CD8-positive, alpha-beta memory T cell (primary cell): ENCODE measurements at regions not wholly inside any gene's neighbourhood (a gene's known extent, or its start where the extent isn't known, plus 50 kb on each side); places are given as distances from the start of the nearest gene placed in this dataset.

ENCODE experiments used
- CTCF ChIA-PET: fragments of 350-600 bp; sonication (Branson Sonifier 250); formaldehyde crosslinking; loops from one replicate; lab custom pipeline; 2021; ENCODE audit warnings: antibody characterized with exemption; lab: Charles Lee
- POLR2A ChIA-PET: fragments of 350-600 bp; sonication (Branson Sonifier 250); formaldehyde crosslinking; loops from one replicate; lab custom pipeline; 2021; ENCODE audit warnings: antibody characterized with exemption; lab: Charles Lee
- DNase-seq, 5 donors: peaks; one replicate each; pipeline versions ENCODE4 v3.0.0 to v3.0.0-alpha.2; 2020 to 2022; ENCODE audit warnings: mixed read lengths in 1 of 5
- H3K27ac ChIP-seq: one replicate; pipeline ENCODE4 v1.7.0; 2013; ENCODE audit warnings: low read depth, mild to moderate bottlenecking, low read length, moderate library complexity
- H3K27me3 ChIP-seq: 2 replicates; pipeline ENCODE4 v1.7.0; 2013; ENCODE audit warnings: low read length, mild to moderate bottlenecking; ENCODE audit not compliant: insufficient read depth, poor library complexity, severe bottlenecking
- H3K36me3 ChIP-seq: 2 replicates; pipeline ENCODE4 v1.7.0; 2013; ENCODE audit warnings: mild to moderate bottlenecking, low read length, moderate library complexity; ENCODE audit not compliant: insufficient read depth
- H3K4me1 ChIP-seq: 2 replicates; pipeline ENCODE4 v1.7.0; 2013; ENCODE audit warnings: mild to moderate bottlenecking, low read length, moderate library complexity; ENCODE audit not compliant: insufficient read depth
- H3K4me3 ChIP-seq: 2 replicates; pipeline ENCODE4 v1.7.0; 2013; ENCODE audit warnings: mild to moderate bottlenecking, low read length
- H3K9me3 ChIP-seq: 2 replicates; pipeline ENCODE4 v1.7.0; 2013; ENCODE audit warnings: mild to moderate bottlenecking, low read length
- H3K27ac Mint-ChIP-seq, 8 donors: one replicate each; pipeline ENCODE4 v1.8.0; 2020 to 2021; ENCODE audit warnings: mixed read lengths in 8 of 8, mild to moderate bottlenecking in 6 of 8, inconsistent platforms in 3 of 8, moderate library complexity in 3 of 8
- H3K27me3 Mint-ChIP-seq, 2 donors: one replicate each; pipeline ENCODE4 v1.8.0; 2020 to 2021; ENCODE audit warnings: mixed read lengths in 2 of 2, mild to moderate bottlenecking in 1 of 2, moderate library complexity in 1 of 2
- H3K36me3 Mint-ChIP-seq, 3 donors: one replicate each; pipeline ENCODE4 v1.8.0; 2020 to 2021; ENCODE audit warnings: mixed read lengths in 3 of 3, inconsistent platforms in 1 of 3, mild to moderate bottlenecking in 1 of 3
- H3K4me1 Mint-ChIP-seq, 3 donors: one replicate each; pipeline ENCODE4 v1.8.0; 2020 to 2021; ENCODE audit warnings: mixed read lengths in 3 of 3, inconsistent platforms in 1 of 3, mild to moderate bottlenecking in 1 of 3
- H3K4me3 Mint-ChIP-seq, 7 donors: one replicate each; pipeline ENCODE4 v1.8.0; 2020 to 2021; ENCODE audit warnings: mixed read lengths in 7 of 7, mild to moderate bottlenecking in 6 of 7, moderate library complexity in 4 of 7, inconsistent platforms in 2 of 7
- H3K9me3 Mint-ChIP-seq, 5 donors: one replicate each; pipeline ENCODE4 v1.8.0; 2020 to 2022; ENCODE audit warnings: mixed read lengths in 5 of 5, mild to moderate bottlenecking in 3 of 5, moderate library complexity in 2 of 5, inconsistent platforms in 1 of 5

DNA sequence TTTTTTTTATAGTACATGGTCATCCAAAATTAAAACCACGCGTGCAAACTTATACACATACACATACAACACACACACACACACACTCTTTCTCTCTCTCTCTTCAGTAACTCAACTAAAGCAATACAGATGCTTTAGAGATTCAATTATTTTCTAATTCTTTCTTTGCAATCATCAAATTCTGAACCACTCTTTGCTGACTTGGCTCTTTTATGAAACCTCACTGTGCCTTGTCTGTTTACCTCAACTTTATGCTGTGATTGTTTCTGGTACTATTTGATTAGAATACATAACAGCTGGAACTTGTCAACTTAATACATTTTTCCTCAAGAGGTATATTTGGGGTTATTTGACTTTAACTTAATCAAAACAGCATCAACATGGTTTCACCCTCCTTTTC is 1309.7 kb downstream of the ROBO2 start:
- Mint-ChIP-seq H3K4me3 (no peak overlapping the region), H3K27me3 (no peaks in the 10 kb centered on the region), H3K36me3 (peaks cover 0 to 2% (median 0%) of the 10 kb centered on the region in 3 donors), H3K9me3 (peaks cover 10 to 36% (median 22%) of the 10 kb centered on the region in 5 donors), H3K4me1 (no peaks in the 10 kb centered on the region), H3K27ac (no peak overlapping the region)
- no peaks in the 10 kb centered on the region for H3K36me3 ChIP-seq
- no peaks in the 10 kb centered on the region for H3K4me1 ChIP-seq
- POLR2A ChIA-PET = no interaction called here
- CTCF ChIA-PET = no interaction called here
- no peak for DNase-seq
- H3K4me3 ChIP-seq = no peak overlapping the region
- H3K27ac ChIP-seq = no peak overlapping the region
- H3K27me3 ChIP-seq = no peaks in the 10 kb centered on the region
- H3K9me3 ChIP-seq = no peaks in the 10 kb centered on the region

DNA sequence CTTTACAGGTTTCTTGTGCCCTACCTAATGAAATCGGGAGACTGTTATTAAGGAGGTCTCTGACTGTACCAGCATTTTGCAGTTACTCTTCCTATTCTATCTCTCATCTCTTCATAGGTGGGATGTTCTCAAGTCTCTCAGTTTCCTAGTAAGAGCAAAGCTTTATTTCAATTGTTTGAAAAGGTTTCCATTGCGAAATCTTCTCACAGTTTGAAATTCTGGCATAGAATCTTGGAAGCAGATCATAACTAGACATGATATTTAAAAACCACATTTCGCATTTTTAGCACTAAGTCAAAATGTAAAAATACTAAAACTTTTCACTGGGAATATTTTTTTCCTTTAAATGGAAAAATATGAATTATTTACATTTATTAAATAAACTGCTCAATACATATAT is 1311.4 kb downstream of the ROBO2 start:
- H3K27me3 Mint-ChIP-seq = no peaks in the 10 kb centered on the region
- no peaks in the 10 kb centered on the region for H3K4me1 Mint-ChIP-seq
- peaks cover 8 to 25% (median 21%) of the 10 kb centered on the region in 5 donors for H3K9me3 Mint-ChIP-seq
- H3K4me3 ChIP-seq = no peak overlapping the region
- CTCF ChIA-PET = no interaction called here
- H3K27ac ChIP-seq = no peak overlapping the region
- no peak for DNase-seq
- no peaks in the 10 kb centered on the region for H3K36me3 ChIP-seq
- no peak overlapping the region for H3K27ac Mint-ChIP-seq
- no peaks in the 10 kb centered on the region for H3K27me3 ChIP-seq
- H3K9me3 ChIP-seq = no peaks in the 10 kb centered on the region
- POLR2A ChIA-PET = no interaction called here
- H3K4me3 Mint-ChIP-seq = no peak overlapping the region
- H3K36me3 Mint-ChIP-seq = peaks cover 0 to 3% (median 0%) of the 10 kb centered on the region in 3 donors
- H3K4me1 ChIP-seq = no peaks in the 10 kb centered on the region

DNA sequence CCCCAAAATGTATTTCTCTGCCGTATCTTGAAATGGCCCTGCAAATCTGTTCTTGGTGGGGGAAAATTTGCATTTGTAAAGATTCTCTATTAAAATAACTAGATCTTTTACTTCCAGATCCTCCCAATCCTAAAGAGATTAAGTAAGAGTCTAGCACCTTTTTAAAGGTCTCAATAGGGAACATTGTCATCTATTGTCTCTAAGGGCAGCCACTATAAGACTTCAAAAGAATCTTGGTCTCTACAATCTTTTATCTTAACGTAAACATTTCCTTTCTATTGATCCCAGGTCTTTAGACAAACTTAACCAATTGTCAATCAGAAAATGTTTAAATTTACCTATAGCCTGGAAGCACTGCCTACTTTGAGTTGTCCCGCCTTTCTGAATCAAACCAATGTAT is 1313.3 kb downstream of the ROBO2 start:
- H3K27ac Mint-ChIP-seq = no peak overlapping the region
- Histone ChIP-seq H3K4me1 (no peaks in the 10 kb centered on the region), H3K36me3 (no peaks in the 10 kb centered on the region), H3K4me3 (no peak overlapping the region), H3K27me3 (no peaks in the 10 kb centered on the region), H3K27ac (no peak overlapping the region), H3K9me3 (no peaks in the 10 kb centered on the region)
- H3K36me3 Mint-ChIP-seq = peaks cover 0 to 3% (median 0%) of the 10 kb centered on the region in 3 donors
- peaks cover 8 to 20% (median 19%) of the 10 kb centered on the region in 5 donors for H3K9me3 Mint-ChIP-seq
- H3K27me3 Mint-ChIP-seq = no peaks in the 10 kb centered on the region
- ChIA-PET CTCF (no interaction called here), POLR2A (no interaction called here)
- no peak overlapping the region for H3K4me3 Mint-ChIP-seq
- DNase-seq = no peak
- H3K4me1 Mint-ChIP-seq = no peaks in the 10 kb centered on the region

DNA sequence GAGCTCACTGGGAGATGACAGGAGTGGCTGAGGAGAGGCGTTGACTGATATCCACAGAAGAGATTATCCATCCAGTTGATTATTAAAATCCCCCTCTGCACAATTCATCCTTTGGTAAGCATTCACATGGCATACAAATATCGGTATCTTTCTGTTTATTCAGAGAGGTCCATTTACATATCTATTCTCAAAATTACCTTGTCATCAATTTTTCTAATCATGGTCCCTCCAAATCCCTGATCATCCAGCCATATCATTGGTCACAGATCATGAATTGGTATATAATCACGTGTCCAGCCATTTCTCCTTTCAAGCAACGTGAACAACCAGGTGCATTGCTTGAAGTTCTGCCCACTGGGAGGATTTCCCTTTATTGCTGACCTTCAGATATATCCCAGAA is 1321.0 kb downstream of the ROBO2 start:
- no peak overlapping the region for H3K4me3 Mint-ChIP-seq
- no peaks in the 10 kb centered on the region for H3K9me3 ChIP-seq
- H3K36me3 Mint-ChIP-seq = no peaks in the 10 kb centered on the region
- no peak overlapping the region for H3K4me3 ChIP-seq
- H3K9me3 Mint-ChIP-seq = peaks cover 0 to 29% (median 20%) of the 10 kb centered on the region in 5 donors
- no peak overlapping the region for H3K27ac Mint-ChIP-seq
- H3K36me3 ChIP-seq = no peaks in the 10 kb centered on the region
- H3K27me3 ChIP-seq = no peaks in the 10 kb centered on the region
- POLR2A ChIA-PET = no interaction called here
- H3K4me1 ChIP-seq = no peaks in the 10 kb centered on the region
- no peaks in the 10 kb centered on the region for H3K27me3 Mint-ChIP-seq
- H3K27ac ChIP-seq = no peak overlapping the region
- CTCF ChIA-PET = no interaction called here
- no peaks in the 10 kb centered on the region for H3K4me1 Mint-ChIP-seq
- DNase-seq = no peak

DNA sequence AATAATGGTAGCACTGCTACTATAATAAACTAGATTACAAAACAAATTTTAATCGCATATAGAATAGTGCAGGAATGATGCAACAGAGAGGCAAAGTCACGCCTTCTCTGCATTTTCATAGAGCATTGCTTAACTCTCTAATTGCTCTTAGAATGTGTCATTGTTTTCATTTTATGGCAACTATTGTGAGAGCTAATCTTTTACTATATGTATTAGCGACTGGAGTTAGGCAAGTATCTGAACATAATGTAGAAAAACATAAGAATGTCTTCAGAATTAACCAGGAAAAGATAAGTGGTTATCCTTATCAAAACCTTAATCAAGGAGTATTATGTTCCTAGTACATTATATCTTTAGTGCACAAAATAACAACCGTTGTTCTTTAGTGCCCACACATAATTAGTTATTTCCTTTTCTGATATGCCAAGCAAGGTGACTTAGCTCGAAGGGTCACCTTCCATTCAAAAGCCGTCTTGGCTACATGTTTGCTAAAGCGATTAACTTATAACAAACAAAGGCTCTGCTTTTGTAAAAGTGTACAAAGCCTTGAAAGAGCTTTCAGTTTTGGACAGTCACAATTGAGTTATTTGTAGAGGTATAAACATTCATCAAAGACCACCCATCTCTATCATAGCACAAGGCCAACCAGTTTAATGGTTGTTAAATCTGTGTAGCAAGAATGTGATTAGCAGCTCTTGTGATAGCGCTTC is 1328.9 kb downstream of the ROBO2 start:
- no peak overlapping the region for H3K27ac Mint-ChIP-seq
- POLR2A ChIA-PET = no interaction called here
- Histone ChIP-seq H3K36me3 (no peaks in the 10 kb centered on the region), H3K9me3 (no peaks in the 10 kb centered on the region), H3K4me3 (no peak overlapping the region), H3K27me3 (no peaks in the 10 kb centered on the region), H3K4me1 (no peaks in the 10 kb centered on the region), H3K27ac (no peak overlapping the region)
- DNase-seq = no peak
- H3K9me3 Mint-ChIP-seq = peaks cover 4 to 33% (median 10%) of the 10 kb centered on the region in 5 donors
- no peaks in the 10 kb centered on the region for H3K27me3 Mint-ChIP-seq
- H3K36me3 Mint-ChIP-seq = no peaks in the 10 kb centered on the region
- CTCF ChIA-PET = no interaction called here
- H3K4me1 Mint-ChIP-seq = no peaks in the 10 kb centered on the region
- H3K4me3 Mint-ChIP-seq = no peak overlapping the region

DNA sequence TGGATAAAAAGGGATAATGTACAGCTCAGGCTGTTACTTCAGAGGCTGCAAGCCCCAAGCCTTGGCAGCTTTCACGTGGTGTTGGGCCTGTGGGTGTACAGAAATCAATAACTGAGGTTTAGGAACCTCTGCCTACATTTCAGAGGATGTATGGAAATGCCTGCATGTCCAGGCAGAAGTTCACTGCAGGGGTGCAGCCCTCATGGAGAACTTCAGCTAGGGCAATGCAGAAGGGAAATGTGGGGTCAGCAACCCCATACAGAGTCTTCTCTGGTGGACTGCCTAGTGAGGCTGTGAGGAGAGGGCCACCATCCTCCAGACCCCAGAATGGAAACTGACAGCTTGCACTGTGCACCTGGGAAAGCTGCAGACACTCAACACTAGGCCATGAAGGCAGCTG is 1350.3 kb downstream of the ROBO2 start:
- Mint-ChIP-seq H3K27ac (no peak overlapping the region), H3K4me3 (no peak overlapping the region), H3K4me1 (no peaks in the 10 kb centered on the region), H3K27me3 (no peaks in the 10 kb centered on the region), H3K36me3 (no peaks in the 10 kb centered on the region), H3K9me3 (peaks cover 18 to 48% (median 20%) of the 10 kb centered on the region in 5 donors)
- no peak overlapping the region for H3K27ac ChIP-seq
- CTCF ChIA-PET = no interaction called here
- H3K9me3 ChIP-seq = no peaks in the 10 kb centered on the region
- DNase-seq = no peak
- no peaks in the 10 kb centered on the region for H3K27me3 ChIP-seq
- H3K4me3 ChIP-seq = no peak overlapping the region
- H3K4me1 ChIP-seq = no peaks in the 10 kb centered on the region
- no peaks in the 10 kb centered on the region for H3K36me3 ChIP-seq
- POLR2A ChIA-PET = no interaction called here

DNA sequence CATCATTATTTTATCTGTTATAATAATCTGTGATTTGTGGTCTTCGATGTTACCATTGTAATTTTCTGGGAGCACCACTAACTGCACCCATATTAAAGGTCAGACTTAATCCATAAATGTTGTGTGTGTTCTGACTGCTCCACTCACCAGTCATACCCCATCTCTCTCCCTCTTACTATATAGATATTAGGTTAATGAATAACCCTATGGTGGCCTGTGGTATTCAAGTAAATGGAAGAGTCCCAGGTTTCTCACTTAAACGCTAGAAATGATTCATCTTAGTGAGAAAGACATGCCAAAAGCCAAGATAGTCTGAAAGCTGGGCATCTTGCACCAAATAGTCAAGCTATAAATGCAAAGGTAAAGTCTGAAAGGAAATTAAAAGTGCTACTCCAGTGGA is 1358.5 kb downstream of the ROBO2 start:
- Mint-ChIP-seq H3K27ac (no peak overlapping the region), H3K4me1 (no peaks in the 10 kb centered on the region), H3K27me3 (no peaks in the 10 kb centered on the region), H3K36me3 (no peaks in the 10 kb centered on the region), H3K9me3 (peaks cover 5 to 53% (median 19%) of the 10 kb centered on the region in 5 donors), H3K4me3 (no peak overlapping the region)
- H3K36me3 ChIP-seq = no peaks in the 10 kb centered on the region
- H3K27me3 ChIP-seq = no peaks in the 10 kb centered on the region
- no peak for DNase-seq
- H3K4me3 ChIP-seq = no peak overlapping the region
- no peaks in the 10 kb centered on the region for H3K4me1 ChIP-seq
- no peak overlapping the region for H3K27ac ChIP-seq
- H3K9me3 ChIP-seq = no peaks in the 10 kb centered on the region
- CTCF ChIA-PET = no interaction called here
- POLR2A ChIA-PET = no interaction called here

DNA sequence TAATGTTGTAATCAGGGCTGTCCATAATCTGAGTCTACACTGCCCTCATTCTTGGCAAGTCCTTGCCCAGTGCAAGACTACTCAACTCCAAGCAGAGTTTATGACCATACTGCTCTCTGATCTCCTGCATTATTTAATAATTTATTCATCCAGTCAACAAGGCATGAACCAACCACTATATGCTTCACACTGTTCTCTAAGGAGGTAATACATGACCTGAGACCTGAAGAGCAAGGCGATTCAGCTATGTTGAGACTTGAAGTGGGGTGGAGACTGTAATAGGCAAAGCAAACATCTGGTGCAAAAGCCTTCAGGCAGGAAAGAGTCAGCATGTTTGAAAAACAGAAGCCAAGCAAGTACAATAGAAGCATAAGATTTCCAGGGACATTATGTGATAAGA is 1362.8 kb downstream of the ROBO2 start:
- CTCF ChIA-PET = no interaction called here
- peaks cover 4 to 28% (median 10%) of the 10 kb centered on the region in 5 donors for H3K9me3 Mint-ChIP-seq
- no peak overlapping the region for H3K27ac Mint-ChIP-seq
- Histone ChIP-seq H3K27me3 (no peaks in the 10 kb centered on the region), H3K9me3 (no peaks in the 10 kb centered on the region), H3K4me1 (no peaks in the 10 kb centered on the region), H3K27ac (no peak overlapping the region), H3K4me3 (no peak overlapping the region), H3K36me3 (no peaks in the 10 kb centered on the region)
- no peaks in the 10 kb centered on the region for H3K4me1 Mint-ChIP-seq
- no peaks in the 10 kb centered on the region for H3K27me3 Mint-ChIP-seq
- POLR2A ChIA-PET = no interaction called here
- no peak overlapping the region for H3K4me3 Mint-ChIP-seq
- no peaks in the 10 kb centered on the region for H3K36me3 Mint-ChIP-seq
- no peak for DNase-seq
